ENCODE measurements at regions not wholly inside any gene's neighbourhood (a gene's known extent, or its start where the extent isn't known, plus 50 kb on each side); places are given as distances from the start of the nearest gene placed in this dataset.

DNA sequence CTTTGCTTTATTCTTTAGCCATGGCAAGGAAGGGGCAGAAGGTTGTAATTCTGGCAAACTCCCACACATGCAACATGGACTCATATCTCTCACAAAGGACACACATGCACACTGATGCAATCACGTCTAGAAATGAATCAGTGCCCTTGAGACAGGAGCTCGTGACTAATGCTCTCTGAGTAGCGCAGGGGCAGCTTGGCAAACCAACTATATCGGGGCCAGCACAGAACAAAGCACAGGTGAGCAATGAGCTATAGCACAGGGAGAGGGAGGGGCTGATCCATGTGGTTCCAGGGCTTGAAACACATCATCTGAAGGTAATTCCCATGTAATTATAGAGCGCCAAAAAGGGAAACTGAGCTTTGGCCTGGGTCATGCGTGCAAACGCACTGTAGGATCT is 165.2 kb upstream of the KLF7 start:
- Histone ChIP-seq H3K79me1 (ENCODE audit: low read length) (peaks cover 16% of the 10 kb centered on the region), H2BK120ac (ENCODE audit: insufficient read depth, low read length, poor library complexity) (no peak overlapping the region), H3K79me2 (ENCODE audit: control insufficient read depth, insufficient read depth, low read length, poor library complexity) (no peaks in the 10 kb centered on the region), H3K27ac (ENCODE audit: low read depth, low read length) (no peak overlapping the region), H3K4ac (ENCODE audit: low read depth, low read length) (no peak overlapping the region), H4K12ac (ENCODE audit: low read depth, low read length) (no peak overlapping the region), H2BK5ac (ENCODE audit: low read depth, low read length, poor library complexity) (no peak overlapping the region), H3K23ac (ENCODE audit: low read length) (no peak overlapping the region), H3K9ac (ENCODE audit: low read length) (no peak overlapping the region), H3K4me3 (ENCODE audit: low read depth, low read length) (no peak overlapping the region), H4K8ac (ENCODE audit: low read depth, low read length) (no peak overlapping the region), H3K36me3 (ENCODE audit: control insufficient read depth in 1 of 2, insufficient read depth in 2 of 2, low read length in 2 of 2) (no peaks in the 10 kb centered on the region), H3K27me3 (ENCODE audit: insufficient read depth, low read length) (no peaks in the 10 kb centered on the region), H3K9me3 (ENCODE audit: insufficient read depth, low read depth, low read length) (no peaks in the 10 kb centered on the region), H3K14ac (ENCODE audit: low read length) (no peak overlapping the region), H2AFZ (ENCODE audit: insufficient read depth, low read length, poor library complexity) (no peak overlapping the region), H4K91ac (ENCODE audit: low read depth, low read length) (no peak overlapping the region), H3K18ac (ENCODE audit: low read length) (no peak overlapping the region), H3K4me1 (ENCODE audit: control insufficient read depth in 1 of 2, insufficient read depth in 2 of 2, low read length in 2 of 2) (peaks cover 4 to 11% of the 10 kb centered on the region in 2 experiments), H2AK5ac (ENCODE audit: low read length) (no peak overlapping the region), H2BK12ac (ENCODE audit: low read length) (no peak overlapping the region), H3K4me2 (ENCODE audit: low read length) (no peak overlapping the region)
- DNase-seq, result peak; percentile 86 to 87
- no CpG with 5 or more reads among the region's 7 CpGs for WGBS (ENCODE audit: extremely low coverage, insufficient coverage, insufficient read length)

DNA sequence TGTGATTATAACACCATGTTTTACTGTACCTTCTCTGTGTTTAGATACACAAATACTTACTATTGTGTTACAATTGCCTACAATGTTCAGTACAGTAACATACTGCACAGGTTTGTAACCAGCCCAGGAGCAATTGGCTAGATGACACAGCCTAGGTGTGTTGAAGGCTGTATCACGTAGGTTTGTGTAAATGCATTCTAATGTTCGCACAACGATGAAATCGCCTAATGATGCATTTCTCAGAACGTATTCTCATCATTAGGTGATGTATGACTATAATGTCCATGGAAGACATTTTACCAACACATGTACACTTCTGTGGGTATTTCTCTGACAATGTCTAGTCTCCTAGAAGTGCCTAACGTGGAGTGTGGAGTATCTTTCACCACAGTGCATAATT is 165.9 kb upstream of the KLF7 start:
- no peak overlapping the region for H3K18ac ChIP-seq (ENCODE audit: low read length)
- no CpG with 5 or more reads among the region's 6 CpGs for WGBS (ENCODE audit: extremely low coverage, insufficient coverage, insufficient read length)
- H2BK12ac ChIP-seq (ENCODE audit: low read length), result no peak overlapping the region
- H2AFZ ChIP-seq (ENCODE audit: insufficient read depth, low read length, poor library complexity), result no peak overlapping the region
- H3K4me1 ChIP-seq (ENCODE audit: control insufficient read depth in 1 of 2, insufficient read depth in 2 of 2, low read length in 2 of 2), result peaks cover 4 to 11% of the 10 kb centered on the region in 2 experiments
- no peak overlapping the region for H2BK5ac ChIP-seq (ENCODE audit: low read depth, low read length, poor library complexity)
- peaks cover 16% of the 10 kb centered on the region for H3K79me1 ChIP-seq (ENCODE audit: low read length)
- H3K14ac ChIP-seq (ENCODE audit: low read length), result no peak overlapping the region
- no peak overlapping the region for H3K4ac ChIP-seq (ENCODE audit: low read depth, low read length)
- no peak overlapping the region for H3K27ac ChIP-seq (ENCODE audit: low read depth, low read length)
- no peak overlapping the region for H3K9ac ChIP-seq (ENCODE audit: low read length)
- no peak for DNase-seq
- no peak overlapping the region for H4K12ac ChIP-seq (ENCODE audit: low read depth, low read length)
- no peaks in the 10 kb centered on the region for H3K36me3 ChIP-seq (ENCODE audit: control insufficient read depth in 1 of 2, insufficient read depth in 2 of 2, low read length in 2 of 2)
- no peak overlapping the region for H3K4me3 ChIP-seq (ENCODE audit: low read depth, low read length)
- no peak overlapping the region for H3K4me2 ChIP-seq (ENCODE audit: low read length)
- H2BK120ac ChIP-seq (ENCODE audit: insufficient read depth, low read length, poor library complexity), result no peak overlapping the region
- H3K23ac ChIP-seq (ENCODE audit: low read length), result no peak overlapping the region
- no peak overlapping the region for H2AK5ac ChIP-seq (ENCODE audit: low read length)
- no peak overlapping the region for H4K91ac ChIP-seq (ENCODE audit: low read depth, low read length)
- no peaks in the 10 kb centered on the region for H3K27me3 ChIP-seq (ENCODE audit: insufficient read depth, low read length)
- no peaks in the 10 kb centered on the region for H3K9me3 ChIP-seq (ENCODE audit: insufficient read depth, low read depth, low read length)
- no peaks in the 10 kb centered on the region for H3K79me2 ChIP-seq (ENCODE audit: control insufficient read depth, insufficient read depth, low read length, poor library complexity)
- H4K8ac ChIP-seq (ENCODE audit: low read depth, low read length), result no peak overlapping the region

DNA sequence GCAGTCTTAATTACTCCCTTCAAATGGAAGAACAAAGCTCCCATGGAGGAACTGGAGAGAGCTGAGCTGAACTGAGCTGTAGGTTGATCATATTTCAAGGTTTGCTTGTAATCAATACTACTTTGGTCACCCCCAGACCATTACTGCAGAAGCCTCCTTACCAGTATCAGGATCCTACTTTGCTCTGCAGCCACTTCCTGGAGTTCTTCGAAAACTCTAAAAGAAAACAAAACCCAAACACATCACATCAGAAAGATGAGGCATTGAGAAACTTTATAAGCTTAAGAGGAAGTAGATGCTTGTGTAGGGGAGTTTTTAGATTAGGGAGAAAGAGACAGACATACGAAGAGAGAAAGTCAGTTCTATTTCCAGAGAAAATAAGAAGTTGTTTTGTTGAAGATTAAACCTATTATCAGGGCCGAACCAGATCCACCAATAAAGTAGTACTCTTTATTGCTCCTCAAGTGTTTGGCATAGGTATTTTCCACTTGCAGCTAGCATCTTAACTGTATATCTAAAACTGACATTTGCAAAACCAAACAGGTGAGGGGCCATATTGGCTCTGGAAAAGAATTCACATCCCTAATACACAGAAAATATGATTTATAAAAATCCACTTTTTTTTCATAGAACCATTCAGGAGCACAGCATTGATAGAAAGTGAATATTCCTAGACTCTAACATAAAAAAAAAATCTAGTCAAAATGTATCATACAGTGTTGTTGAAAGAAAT is 166.9 kb upstream of the KLF7 start:
- H2BK5ac ChIP-seq (ENCODE audit: low read depth, low read length, poor library complexity), result no peak overlapping the region
- WGBS (ENCODE audit: extremely low coverage, insufficient coverage, insufficient read length), result no CpG with 5 or more reads among the region's 3 CpGs
- H3K79me2 ChIP-seq (ENCODE audit: control insufficient read depth, insufficient read depth, low read length, poor library complexity), result no peaks in the 10 kb centered on the region
- no peak overlapping the region for H3K4ac ChIP-seq (ENCODE audit: low read depth, low read length)
- no peak overlapping the region for H3K27ac ChIP-seq (ENCODE audit: low read depth, low read length)
- no peak overlapping the region for H3K14ac ChIP-seq (ENCODE audit: low read length)
- no peak overlapping the region for H3K4me2 ChIP-seq (ENCODE audit: low read length)
- peaks cover 16% of the 10 kb centered on the region for H3K79me1 ChIP-seq (ENCODE audit: low read length)
- H3K23ac ChIP-seq (ENCODE audit: low read length), result no peak overlapping the region
- H4K12ac ChIP-seq (ENCODE audit: low read depth, low read length), result no peak overlapping the region
- H3K18ac ChIP-seq (ENCODE audit: low read length), result no peak overlapping the region
- no peak overlapping the region for H3K9ac ChIP-seq (ENCODE audit: low read length)
- no peaks in the 10 kb centered on the region for H3K27me3 ChIP-seq (ENCODE audit: insufficient read depth, low read length)
- H2AFZ ChIP-seq (ENCODE audit: insufficient read depth, low read length, poor library complexity), result no peak overlapping the region
- H4K8ac ChIP-seq (ENCODE audit: low read depth, low read length), result no peak overlapping the region
- H4K91ac ChIP-seq (ENCODE audit: low read depth, low read length), result no peak overlapping the region
- DNase-seq, result no peak
- H2BK120ac ChIP-seq (ENCODE audit: insufficient read depth, low read length, poor library complexity), result no peak overlapping the region
- H2BK12ac ChIP-seq (ENCODE audit: low read length), result no peak overlapping the region
- H3K9me3 ChIP-seq (ENCODE audit: insufficient read depth, low read depth, low read length), result no peaks in the 10 kb centered on the region
- H3K4me1 ChIP-seq (ENCODE audit: control insufficient read depth in 1 of 2, insufficient read depth in 2 of 2, low read length in 2 of 2), result peaks cover 4 to 11% of the 10 kb centered on the region in 2 experiments
- H3K36me3 ChIP-seq (ENCODE audit: control insufficient read depth in 1 of 2, insufficient read depth in 2 of 2, low read length in 2 of 2), result no peaks in the 10 kb centered on the region
- no peak overlapping the region for H2AK5ac ChIP-seq (ENCODE audit: low read length)
- no peak overlapping the region for H3K4me3 ChIP-seq (ENCODE audit: low read depth, low read length)

DNA sequence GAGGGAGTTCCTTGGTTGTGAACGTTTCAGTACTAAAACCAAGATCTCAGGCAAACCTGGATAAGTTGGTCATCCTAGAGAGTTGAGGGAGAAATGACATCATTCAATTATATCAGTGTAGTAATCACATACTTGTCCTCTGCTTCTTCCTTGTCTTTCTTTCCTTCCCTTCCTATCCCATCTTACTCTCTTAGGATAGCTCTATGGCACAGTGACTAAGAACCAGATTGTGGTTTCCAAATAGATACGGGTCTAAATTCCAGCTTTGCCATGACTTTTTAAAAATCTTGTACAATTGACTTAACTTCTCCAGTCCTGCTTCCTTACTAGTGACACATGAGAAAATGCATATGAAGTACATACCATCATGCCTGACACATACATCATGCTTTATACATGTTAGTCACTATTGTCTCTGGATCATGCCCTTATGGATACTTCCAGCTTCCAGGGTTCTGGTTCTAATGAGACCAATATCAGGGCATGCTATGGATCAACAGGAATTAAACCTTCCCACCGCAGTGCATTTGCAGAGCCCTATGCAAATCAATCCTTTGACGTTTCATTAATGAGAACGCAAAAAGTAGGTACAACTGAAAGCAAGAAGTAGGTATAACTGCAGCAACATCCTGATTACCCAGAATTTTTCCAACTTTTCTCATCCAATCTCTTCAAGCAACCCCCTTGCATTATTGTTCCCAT is 168.0 kb upstream of the KLF7 start:
- peak overlapping the region; percentile 41 for H4K8ac ChIP-seq (ENCODE audit: low read depth, low read length)
- no peak overlapping the region for H4K12ac ChIP-seq (ENCODE audit: low read depth, low read length)

More for the DNA sequence above, 168.0 kb upstream of the KLF7 start:
- Histone ChIP-seq H3K9ac (ENCODE audit: low read length) (no peak overlapping the region), H2BK120ac (ENCODE audit: insufficient read depth, low read length, poor library complexity) (peak overlapping the region; percentile 55), H3K27me3 (ENCODE audit: insufficient read depth, low read length) (no peaks in the 10 kb centered on the region), H3K4me3 (ENCODE audit: low read depth, low read length) (no peak overlapping the region), H3K14ac (ENCODE audit: low read length) (peak overlapping the region; percentile 13), H2AK5ac (ENCODE audit: low read length) (no peak overlapping the region), H4K91ac (ENCODE audit: low read depth, low read length) (peak overlapping the region; percentile 41), H3K36me3 (ENCODE audit: control insufficient read depth in 1 of 2, insufficient read depth in 2 of 2, low read length in 2 of 2) (no peaks in the 10 kb centered on the region), H3K79me2 (ENCODE audit: control insufficient read depth, insufficient read depth, low read length, poor library complexity) (no peaks in the 10 kb centered on the region), H3K27ac (ENCODE audit: low read depth, low read length) (peak overlapping the region; percentile 98), H3K9me3 (ENCODE audit: insufficient read depth, low read depth, low read length) (no peaks in the 10 kb centered on the region), H3K4me2 (ENCODE audit: low read length) (peak overlapping the region; percentile 63), H3K18ac (ENCODE audit: low read length) (no peak overlapping the region), H3K4ac (ENCODE audit: low read depth, low read length) (peak overlapping the region; percentile 19), H3K4me1 (ENCODE audit: control insufficient read depth in 1 of 2, insufficient read depth in 2 of 2, low read length in 2 of 2) (peaks cover 8 to 11% of the 10 kb centered on the region in 2 experiments), H2AFZ (ENCODE audit: insufficient read depth, low read length, poor library complexity) (peak overlapping the region; percentile 32), H2BK12ac (ENCODE audit: low read length) (peak overlapping the region; percentile 27), H2BK5ac (ENCODE audit: low read depth, low read length, poor library complexity) (peak overlapping the region; percentile 68), H3K79me1 (ENCODE audit: low read length) (peaks cover 16% of the 10 kb centered on the region), H3K23ac (ENCODE audit: low read length) (no peak overlapping the region)
- WGBS (ENCODE audit: extremely low coverage, insufficient coverage, insufficient read length), result no CpG with 5 or more reads among the region's 5 CpGs
- DNase-seq, result peak; percentile 67 to 86

Measured in trophoblast cell (in vitro differentiated cells and primary cell).